K562 (cell line): ENCODE measurements at regions not wholly inside any gene's neighbourhood (a gene's known extent, or its start where the extent isn't known, plus 50 kb on each side); places are given as distances from the start of the nearest gene placed in this dataset.

Source experiments
- ATAC-seq: fragments of 200-7000 bp; cut with Tn5 transposase; 3 replicates; pipeline ENCODE4 v1.9.1; 2020; ENCODE audit warnings: moderate library complexity
- BruUV-seq: library from RNA; stranded (reverse); fragments of 400-500 nt; replicated peaks from 2 replicates; lab custom pipeline; 2021; lab: Mats Ljungman, UMichigan
- CTCF ChIA-PET: fragments of 300-600 bp; formaldehyde crosslinking; extraction: SDS; loops from one replicate; lab custom pipeline; 2021; ENCODE audit warnings: low intra/inter-chr PET ratio; lab: Yijun Ruan, JAX
- POLR2A ChIA-PET: fragments of 300-600, 350-650 bp; sonication (Branson Sonifier 250); formaldehyde crosslinking; extraction: SDS; loops from one replicate; lab custom pipeline; 2021; ENCODE audit warnings: antibody characterized with exemption, inconsistent platforms; lab: Yijun Ruan, JAX
- DNase-seq, 4 experiments: peaks; one replicate each; pipeline versions ENCODE4 v3.0.0 to v3.0.0-alpha.2; 2011 to 2018; ENCODE audit warnings: low spot score in 3 of 4, mixed read lengths in 3 of 4; ENCODE audit errors: extremely low read depth in 1 of 4
- FAIRE-seq: peaks from 2 replicates; lab custom pipeline; 2011; peaks lifted over from hg19 to GRCh38; lab: Jason Lieb, UNC
- H2AFZ ChIP-seq: 2 replicates; pipeline ENCODE4 v1.6.0; 2011; ENCODE audit warnings: low read depth, low read length, control low read depth, inconsistent platforms
- H3K27ac ChIP-seq: fragments of 200-600 bp; 3 replicates; pipeline ENCODE4 v1.8.0; 2011; ENCODE audit warnings: low read depth, mild to moderate bottlenecking, control low read depth, inconsistent platforms, low read length, moderate library complexity, mixed read lengths; ENCODE audit errors: extremely low read depth
- H3K27me3 ChIP-seq, 2 experiments: fragments of 300-600 bp in 1 of 2; 2 replicates in 1 of 2; 3 replicates in 1 of 2; pipeline versions ENCODE4 v1.6.0 to v1.8.0; 2011; ENCODE audit warnings: inconsistent platforms in 2 of 2, low read length in 2 of 2, mild to moderate bottlenecking in 1 of 2, mixed read lengths in 1 of 2, moderate library complexity in 1 of 2; ENCODE audit not compliant: control insufficient read depth in 2 of 2, insufficient read depth in 2 of 2
- H3K36me3 ChIP-seq: fragments of 300-600 bp; 3 replicates; pipeline ENCODE4 v1.8.0; 2011; ENCODE audit warnings: mild to moderate bottlenecking, low read length, inconsistent platforms; ENCODE audit not compliant: control insufficient read depth, insufficient read depth
- H3K4me1 ChIP-seq, 2 experiments: fragments of 200-600 bp in 1 of 2; replicated peaks in 1 of 2; 2 replicates in 1 of 2; 3 replicates in 1 of 2; pipeline versions ENCODE4 v1.5.1 to v1.8.0; 2011; ENCODE audit warnings: inconsistent platforms in 2 of 2, low read length in 2 of 2, mild to moderate bottlenecking in 1 of 2, mixed read lengths in 1 of 2, moderate library complexity in 1 of 2; ENCODE audit not compliant: control insufficient read depth in 2 of 2, insufficient read depth in 2 of 2
- H3K4me2 ChIP-seq: 2 replicates; pipeline ENCODE4 v1.6.1; 2011; ENCODE audit warnings: low read length, control low read depth, inconsistent platforms, mixed read lengths; ENCODE audit not compliant: insufficient read depth
- H3K4me3 ChIP-seq: fragments of 200-600 bp; sonication (generic), shearing (Covaris generic); 2 replicates; pipeline ENCODE4 v1.5.1; 2016; ENCODE audit warnings: control low read depth, inconsistent platforms
- H3K79me2 ChIP-seq: fragments of 200-600 bp; 3 replicates; pipeline ENCODE4 v1.8.0; 2011; ENCODE audit warnings: low read length, inconsistent platforms; ENCODE audit not compliant: control insufficient read depth, insufficient read depth
- H3K9ac ChIP-seq, 2 experiments: 2 replicates each; pipeline versions ENCODE4 v1.6.0 to v1.6.1; 2011; ENCODE audit warnings: low read depth in 2 of 2, low read length in 2 of 2, control low read depth in 1 of 2, inconsistent platforms in 1 of 2, mild to moderate bottlenecking in 1 of 2, mixed read lengths in 1 of 2; ENCODE audit not compliant: insufficient read depth in 1 of 2
- H3K9me1 ChIP-seq: one replicate; pipeline ENCODE4 v1.6.0; 2011; ENCODE audit warnings: inconsistent platforms, mild to moderate bottlenecking, low read length, moderate library complexity; ENCODE audit not compliant: control insufficient read depth, insufficient read depth
- H3K9me3 ChIP-seq: replicated peaks from 2 replicates; pipeline ENCODE4 v1.5.1; 2011; ENCODE audit warnings: low read depth, low read length, inconsistent platforms; ENCODE audit not compliant: control insufficient read depth, insufficient read depth
- H4K20me1 ChIP-seq: replicated peaks from 2 replicates; pipeline ENCODE4 v1.6.1; 2011; ENCODE audit warnings: low read length, inconsistent platforms, mixed read lengths; ENCODE audit not compliant: control insufficient read depth, insufficient read depth
- E2F3 ChIP-seq: fragments of 250-450 bp; sonication (Bioruptor Pico); IDR thresholded peaks from 2 replicates; pipeline ENCODE4 v1.4.0; 2020; ENCODE audit warnings: mild to moderate bottlenecking
- L3MBTL2 ChIP-seq: fragments of 450-650 bp; IDR thresholded peaks from 2 replicates; pipeline ENCODE4 v1.6.1; 2016; ENCODE audit warnings: mild to moderate bottlenecking, moderate library complexity
- PHB ChIP-seq: fragments of 250-450 bp; sonication (Bioruptor Pico); IDR thresholded peaks from 2 replicates; pipeline ENCODE4 v1.5.0; 2021
- REST ChIP-seq, 2 experiments: fragments of 450-650 bp; formaldehyde crosslinking in 1 of 2; IDR thresholded peaks; 2 replicates each; pipeline versions ENCODE4 v1.4.0 to v1.6.1; 2014 to 2020; ENCODE audit warnings: mild to moderate bottlenecking in 2 of 2, borderline replicate concordance in 1 of 2, low read depth in 1 of 2
- SIN3B ChIP-seq: fragments of 450-650 bp; IDR thresholded peaks from 2 replicates; pipeline ENCODE4 v1.6.1; 2017; ENCODE audit warnings: low read depth, mild to moderate bottlenecking, moderate library complexity
- SIX5 ChIP-seq, 2 experiments: IDR thresholded peaks; 2 replicates each; pipeline ENCODE4 v1.6.1; 2011; ENCODE audit warnings: low read length in 2 of 2, borderline replicate concordance in 1 of 2, low read depth in 1 of 2, mild to moderate bottlenecking in 1 of 2, moderate library complexity in 1 of 2; ENCODE audit not compliant: insufficient read depth in 1 of 2
- SNRNP70 ChIP-seq: fragments of 200-400 bp; formaldehyde crosslinking; optimal IDR thresholded peaks from 2 replicates; pipeline ENCODE3; 2017; ENCODE audit warnings: low read depth, low read length
- STAG1 ChIP-seq: sonication (generic); formaldehyde crosslinking; IDR thresholded peaks from 2 replicates; pipeline ENCODE4 v1.5.0; 2020; ENCODE audit warnings: missing genetic modification reagents, borderline replicate concordance
- TAL1 ChIP-seq: fragments of 450-650 bp; IDR thresholded peaks from 2 replicates; pipeline ENCODE4 v1.6.1; 2016; ENCODE audit warnings: mild to moderate bottlenecking
- ZNF639 ChIP-seq, 2 experiments: fragments of 200-800 bp in 1 of 2; sonication (Bioruptor generic) in 1 of 2; sonication (generic) in 1 of 2; formaldehyde crosslinking in 1 of 2; IDR thresholded peaks in 1 of 2; conservative IDR thresholded peaks in 1 of 2; 2 replicates each; pipeline versions ENCODE4 v1.5.0 to v1.6.1; 2016 to 2020; ENCODE audit warnings: missing compliant biosample characterization in 1 of 2, missing genetic modification characterization in 1 of 2, missing genetic modification reagents in 1 of 2
- WGBS: fragments of 100-300 bp; shearing (Covaris generic); methylation state at CpG from one replicate; pipeline ENCODE4 v1.1.6; 2016; ENCODE audit warnings: low coverage, mixed read lengths; ENCODE audit not compliant: insufficient coverage; ENCODE audit errors: missing lambda C conversion rate; 5-methylcytosine and 5-hydroxymethylcytosine counted together
- in situ Hi-C: fragments of 300-500 bp; cut with MboI; formaldehyde crosslinking; loops from 4 replicates; pipeline ENCODE4 v1.15.0; 2018; ENCODE audit warnings: inconsistent platforms, mixed read lengths
- intact Hi-C: fragments of 100-400 bp; cut with micrococcal nuclease; formaldehyde crosslinking; loops from 2 replicates; pipeline ENCODE4 v1.14.2; 2022

DNA sequence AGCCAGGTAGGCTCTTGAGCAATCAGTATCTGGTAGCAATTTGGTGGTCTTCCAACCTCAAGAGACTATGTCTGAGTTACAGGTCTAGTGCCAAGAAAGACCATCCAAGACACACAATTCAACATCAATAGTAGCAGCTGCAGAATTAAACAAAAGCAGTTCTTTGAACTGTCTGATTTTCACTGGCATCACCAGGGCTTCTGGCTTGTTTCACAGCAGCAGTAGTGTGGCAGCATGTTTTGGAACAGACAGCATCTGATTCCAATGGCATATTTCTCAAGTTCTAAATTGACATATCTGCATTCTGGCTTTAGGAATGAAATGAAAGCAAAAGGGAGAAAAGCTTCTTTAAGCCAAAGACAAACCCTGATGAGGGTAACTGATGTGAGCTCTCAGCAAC, 334.7 kb upstream of the PRMT6 start (continued):
- TF ChIP-seq SNRNP70 (no peak), SIX5 (IDR thresholded peaks at IDR 0.05; ENCODE audit: borderline replicate concordance in 1 of 2, insufficient read depth in 1 of 2, low read depth in 1 of 2, low read length in 2 of 2) (no peak), PHB (no peak), STAG1 (CRISPR knock-in tag) (no peak), ZNF639 (CRISPR knock-in tag; conservative IDR thresholded peaks at IDR 0.05 in 1 of 2, IDR thresholded peaks at IDR 0.05 in 1 of 2) (no peak)

GRCh38 chr1:106722466-106722865, 334.0 kb upstream of the PRMT6 start:
- Histone ChIP-seq H3K4me1 (no peaks in the 10 kb centered on the region), H3K9me1 (no peaks in the 10 kb centered on the region), H3K27me3 (no peaks in the 10 kb centered on the region), H4K20me1 (no peaks in the 10 kb centered on the region), H3K4me2 (no peak overlapping the region), H2AFZ (no peak overlapping the region), H3K27ac (no peak overlapping the region), H3K9me3 (no peaks in the 10 kb centered on the region), H3K79me2 (no peaks in the 10 kb centered on the region), H3K4me3 (no peak overlapping the region), H3K9ac (no peak overlapping the region), H3K36me3 (no peaks in the 10 kb centered on the region)
- POLR2A ChIA-PET, result no interaction called here
- DNase-seq, result no peak
- BruUV-seq, result no TSS peak
- no peak for ATAC-seq
- FAIRE-seq, result no peak
- in situ Hi-C loops, result no loop called here
- WGBS, result 0% methylated on average over 1 of the region's 1 CpG
- intact Hi-C loops, result no loop called here
- CTCF ChIA-PET, result no interaction called here
- no peak for TF ChIP-seq SIN3B
- no peak for TF ChIP-seq L3MBTL2
- TF ChIP-seq TAL1, result no peak
- TF ChIP-seq REST (IDR thresholded peaks at IDR 0.05; ENCODE audit: borderline replicate concordance), result no peak
- TF ChIP-seq REST (CRISPR knock-in tag; IDR thresholded peaks at IDR 0.05; ENCODE audit: low read depth), result no peak
- TF ChIP-seq E2F3, result no peak
